NOMO-1 treated with dmso at 0.1 percent for 144 hours (cell line): ENCODE measurements at regions not wholly inside any gene's neighbourhood (a gene's known extent, or its start where the extent isn't known, plus 50 kb on each side); places are given as distances from the start of the nearest gene placed in this dataset.

Experiments used
- DNase-seq: peaks from one replicate; lab custom pipeline; 2025; ENCODE audit not compliant: unreplicated experiment; lab: John Stamatoyannopoulos, UW

- no peak for DNase-seq
Observed at GRCh38 chr18:67618061-67618460, 101.5 kb upstream of the DSEL start.

- no peak for DNase-seq
Observed at GRCh38 chr18:67615876-67616275, 99.4 kb upstream of the DSEL start.

- DNase-seq = no peak
Observed at GRCh38 chr18:67613731-67614130, 97.2 kb upstream of the DSEL start.

DNA sequence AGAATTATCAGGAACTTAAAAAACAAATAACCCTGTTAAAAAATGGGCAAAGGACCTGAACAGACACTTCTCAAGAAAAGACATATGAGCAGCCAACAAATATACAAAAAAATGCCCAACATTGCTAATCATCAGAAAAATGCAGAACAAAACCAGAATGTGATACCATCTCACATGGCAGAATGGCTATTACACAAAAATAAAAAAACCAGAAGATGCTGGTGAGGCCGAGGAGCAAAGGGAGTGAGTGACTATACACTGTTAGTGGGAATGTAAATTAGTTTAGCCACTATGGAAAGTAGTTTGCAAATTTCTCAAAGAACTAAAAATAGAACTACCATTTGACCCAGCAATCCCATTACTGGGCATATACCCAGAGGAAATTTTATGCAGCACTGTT lies 95.8 kb upstream of the DSEL start:
- no peak for DNase-seq

DNA sequence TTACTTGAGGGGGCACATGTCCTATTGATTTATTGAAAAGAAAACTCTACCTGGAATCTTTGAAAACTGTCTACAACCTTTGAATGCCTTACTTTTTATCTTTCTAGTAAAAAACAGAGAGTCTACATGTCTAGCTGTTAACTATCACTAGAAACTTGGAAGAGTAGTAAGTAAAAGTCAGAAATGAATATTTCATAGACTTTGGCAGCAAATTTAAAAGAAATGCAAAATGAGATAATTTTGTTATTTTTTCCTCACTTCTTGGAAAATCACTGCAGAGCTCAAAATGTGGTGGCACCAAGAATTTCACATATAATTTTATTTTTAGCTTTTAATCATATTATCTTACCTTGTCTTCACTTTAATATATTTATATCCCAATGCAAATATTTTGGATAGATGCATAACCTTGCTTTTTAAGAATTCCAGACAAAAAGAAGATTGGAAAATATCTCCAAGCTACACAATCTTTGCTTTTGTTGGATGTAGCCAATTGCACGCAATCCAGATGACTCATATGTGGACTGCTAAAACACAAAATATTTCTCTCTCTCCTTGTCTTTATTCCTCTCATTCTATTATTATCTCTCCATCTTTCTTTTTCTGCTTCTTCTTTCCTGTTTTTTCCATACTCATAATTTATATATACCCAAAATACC lies 92.2 kb upstream of the DSEL start:
- DNase-seq = no peak

GRCh38 chr18:67608191-67608590 lies 91.7 kb upstream of the DSEL start:
- no peak for DNase-seq

- no peak for DNase-seq
Observed at GRCh38 chr18:67600181-67601180, 84.0 kb upstream of the DSEL start.

GRCh38 chr18:67599277-67599676 lies 82.8 kb upstream of the DSEL start:
- DNase-seq = no peak

- DNase-seq = no peak
Observed at GRCh38 chr18:67597759-67598158, 81.2 kb upstream of the DSEL start.

- no peak for DNase-seq
Observed at GRCh38 chr18:67596003-67596402, 79.5 kb upstream of the DSEL start.

DNA sequence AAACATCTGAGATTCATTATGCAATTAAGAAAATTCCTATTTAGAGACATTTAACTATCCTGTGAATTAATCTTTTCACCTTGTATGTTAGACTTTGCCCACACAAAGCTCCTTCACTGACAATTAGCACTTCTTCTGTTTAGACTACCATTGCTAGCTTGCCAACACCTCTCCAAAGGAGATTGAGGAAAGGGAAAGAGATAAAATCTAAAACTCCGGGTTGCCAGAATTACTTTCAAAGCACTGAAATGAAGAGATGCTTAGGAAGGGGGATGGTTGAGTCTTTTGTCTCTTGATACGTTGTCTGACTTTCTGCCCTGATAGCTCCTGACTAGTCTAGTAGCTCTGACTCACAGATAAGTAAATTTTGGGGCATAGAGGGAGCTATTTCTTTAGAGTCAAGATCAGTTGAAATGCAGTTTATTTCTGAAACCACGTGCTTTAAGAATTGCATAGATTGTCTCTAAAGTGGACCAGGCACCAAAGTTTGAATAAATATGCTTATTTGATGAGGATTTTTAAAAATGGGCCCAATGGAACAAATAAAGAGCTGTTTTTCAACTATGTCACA lies 74.1 kb upstream of the DSEL start:
- DNase-seq = no peak

DNA sequence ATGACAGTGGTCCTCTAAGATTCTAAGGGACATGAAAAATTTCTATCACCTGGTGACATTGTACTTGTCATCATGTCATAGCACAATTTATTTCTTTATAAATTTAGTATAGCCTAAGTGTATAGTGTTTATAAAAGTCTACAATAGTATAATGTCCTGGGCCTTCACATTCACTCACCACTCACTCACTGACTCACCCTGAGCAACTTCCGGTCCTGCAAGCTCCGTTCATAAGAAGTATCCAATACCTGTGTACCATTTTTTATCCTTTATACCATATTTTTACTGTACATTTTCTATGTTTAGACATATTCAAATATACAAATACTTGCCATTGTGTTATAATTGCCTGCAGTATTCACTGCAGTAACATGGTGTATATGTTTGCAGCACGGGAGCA lies 72.8 kb upstream of the DSEL start:
- no peak for DNase-seq

- DNase-seq = no peak
Observed at GRCh38 chr18:67586101-67586500, 69.6 kb upstream of the DSEL start.

- no peak for DNase-seq
Observed at GRCh38 chr18:67583621-67584020, 67.1 kb upstream of the DSEL start.

DNA sequence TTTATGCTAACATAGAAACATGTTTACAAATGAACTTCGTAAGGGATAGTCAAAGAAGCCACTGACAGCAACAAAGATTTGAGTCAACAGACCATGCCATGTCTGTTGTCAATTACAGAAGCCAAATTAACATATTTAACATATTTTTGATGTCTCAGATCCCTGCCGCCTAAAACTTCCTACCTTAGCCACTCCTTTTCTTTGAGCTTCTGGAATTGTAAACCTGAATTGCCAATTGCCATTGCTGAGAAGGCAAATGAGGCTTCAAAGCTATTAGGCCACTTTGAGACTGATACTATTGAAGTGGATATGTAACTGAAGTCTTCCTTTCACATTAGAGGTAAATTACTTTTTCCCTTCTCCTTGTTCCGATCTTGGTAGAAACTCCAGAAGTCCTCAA lies 66.0 kb upstream of the DSEL start:
- no peak for DNase-seq

GRCh38 chr18:67581178-67581577 lies 64.7 kb upstream of the DSEL start:
- no peak for DNase-seq

DNA sequence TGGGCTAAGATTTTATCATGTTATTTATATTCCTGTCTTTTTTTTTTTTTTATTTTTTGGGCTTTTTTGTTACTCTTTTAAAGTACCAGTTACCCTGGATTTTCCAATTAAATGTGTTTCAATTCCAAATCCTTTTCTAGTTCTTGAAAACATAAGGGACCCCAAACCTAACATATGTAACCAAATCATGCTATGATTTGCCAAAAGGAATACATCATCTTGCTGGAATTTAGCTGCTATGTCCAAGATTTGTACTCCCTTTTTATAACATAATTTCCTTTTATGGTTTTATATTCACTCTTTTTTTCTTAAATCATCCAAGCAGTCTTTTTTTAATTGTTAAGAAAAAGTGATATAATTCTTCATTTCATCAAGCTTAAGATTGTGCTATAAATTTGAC lies 60.9 kb upstream of the DSEL start:
- no peak for DNase-seq

- no peak for DNase-seq
Observed at GRCh38 chr18:67574749-67575148, 58.2 kb upstream of the DSEL start.

GRCh38 chr18:67568166-67568565 lies 51.6 kb upstream of the DSEL start:
- DNase-seq = no peak
